22Rv1 (cell line): ENCODE measurements at regions not wholly inside any gene's neighbourhood (a gene's known extent, or its start where the extent isn't known, plus 50 kb on each side); places are given as distances from the start of the nearest gene placed in this dataset.

ENCODE experiments used
- CTCF ChIP-seq: fragments of 450-650 bp; IDR thresholded peaks from 2 replicates; pipeline ENCODE4 v1.5.1; 2017; ENCODE audit warnings: mild to moderate bottlenecking
- ZFX ChIP-seq: fragments of 450-650 bp; IDR thresholded peaks from 2 replicates; pipeline ENCODE4 v1.6.1; 2017; ENCODE audit warnings: antibody characterized with exemption, borderline replicate concordance

DNA sequence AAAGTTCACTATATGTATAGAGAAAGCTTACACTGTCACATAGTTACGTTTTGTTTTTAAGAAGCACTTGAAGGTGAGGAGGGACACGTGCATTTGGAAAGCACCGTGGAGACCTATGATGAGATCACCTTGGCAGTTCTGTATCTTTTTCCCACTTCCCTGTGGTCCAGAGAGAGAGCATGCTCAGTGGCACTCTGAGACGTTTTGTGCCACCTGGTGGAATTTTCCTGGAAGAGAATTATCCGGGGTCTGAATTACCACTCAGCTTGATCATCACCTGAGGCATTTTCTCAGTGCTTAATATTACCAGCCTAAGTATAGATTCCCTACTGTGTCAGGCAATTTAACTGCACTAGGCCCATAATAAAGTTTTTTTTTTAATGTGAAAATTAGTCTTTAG, 469.4 kb upstream of the SMIM21 start:
- TF ChIP-seq CTCF (peak; percentile 13), ZFX (no peak)
